ENCODE measurements at regions not wholly inside any gene's neighbourhood (a gene's known extent, or its start where the extent isn't known, plus 50 kb on each side); places are given as distances from the start of the nearest gene placed in this dataset.

DNA sequence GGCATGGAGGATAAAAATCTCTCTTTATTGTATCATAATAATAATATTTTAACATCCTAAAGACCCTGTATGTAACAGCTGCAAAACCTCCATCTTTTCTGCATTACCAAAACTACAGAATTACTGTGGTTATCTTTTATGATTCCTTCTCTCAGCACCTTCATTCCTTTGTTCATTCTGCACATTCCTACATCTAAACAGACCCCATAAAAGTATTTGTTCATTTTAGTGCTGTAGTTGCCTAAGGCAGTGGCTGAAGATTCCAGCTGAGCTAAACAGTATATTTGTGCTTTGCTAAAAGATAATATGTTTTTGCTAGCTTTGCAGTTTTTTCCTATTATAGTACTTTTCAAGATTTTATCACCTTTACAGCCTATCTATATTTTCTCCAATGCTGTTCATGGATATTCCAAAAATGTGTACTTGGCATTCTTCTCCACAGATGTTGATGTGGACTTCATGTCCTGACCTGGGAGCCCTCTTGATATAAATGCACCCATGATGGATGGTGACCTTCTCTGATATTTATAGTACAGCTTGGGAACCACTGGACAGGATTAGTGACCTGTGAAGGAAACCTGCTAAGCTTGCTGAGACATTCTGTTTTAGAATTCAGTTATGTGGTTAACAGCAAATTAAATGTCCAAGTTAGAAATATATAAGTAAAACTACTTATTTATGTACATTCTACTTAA, 2832.9 kb upstream of the PCDH20 start:
- Histone ChIP-seq H3K9ac (ENCODE audit: insufficient read length, low read depth) (no peak overlapping the region), H3K36me3 (ENCODE audit: insufficient read depth, insufficient read length, low read length) (no peaks in the 10 kb centered on the region), H3K4me1 (ENCODE audit: insufficient read depth, insufficient read length) (no peaks in the 10 kb centered on the region), H3K27me3 (ENCODE audit: insufficient read depth, insufficient read length) (no peaks in the 10 kb centered on the region), H3K4me3 (ENCODE audit: insufficient read length, low read depth) (no peak overlapping the region), H3K9me3 (ENCODE audit: insufficient read depth, low read length) (no peaks in the 10 kb centered on the region)
- DNase-seq (ENCODE audit: low read depth, low spot score), result no peak
- no peak for TF ChIP-seq YY1 (IDR thresholded peaks at IDR 0.05; ENCODE audit: insufficient read depth, insufficient read length)
- no peak for TF ChIP-seq ZNF274 (IDR thresholded peaks at IDR 0.05; ENCODE audit: low read depth, low read length)
- TF ChIP-seq SUZ12 (IDR thresholded peaks at IDR 0.05; ENCODE audit: extremely low read depth, insufficient read depth, insufficient read length), result no peak

DNA sequence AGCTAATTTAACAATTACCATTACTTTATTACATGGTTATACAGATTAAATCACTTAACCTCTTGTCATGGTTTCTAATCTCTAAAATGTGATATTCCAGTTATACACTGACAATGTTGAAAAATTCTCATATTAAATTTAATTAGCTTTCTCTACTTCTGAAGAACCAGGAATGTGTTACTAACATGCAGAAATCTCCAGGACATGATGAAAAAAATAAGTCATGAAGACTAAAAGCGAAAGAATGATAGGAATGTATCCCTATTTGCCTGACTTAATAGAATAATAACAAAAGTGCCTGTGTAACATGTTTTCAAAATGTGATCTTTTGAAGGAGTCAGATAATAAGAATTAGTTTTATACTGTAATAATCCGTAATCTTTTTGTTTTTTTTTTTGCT, 2823.7 kb upstream of the PCDH20 start:
- TF ChIP-seq SUZ12 (IDR thresholded peaks at IDR 0.05; ENCODE audit: extremely low read depth, insufficient read depth, insufficient read length) (no peak), YY1 (IDR thresholded peaks at IDR 0.05; ENCODE audit: insufficient read depth, insufficient read length) (no peak), ZNF274 (IDR thresholded peaks at IDR 0.05; ENCODE audit: low read depth, low read length) (no peak)
- H3K9me3 ChIP-seq (ENCODE audit: insufficient read depth, low read length), result no peaks in the 10 kb centered on the region
- H3K36me3 ChIP-seq (ENCODE audit: insufficient read depth, insufficient read length, low read length), result no peaks in the 10 kb centered on the region
- no peaks in the 10 kb centered on the region for H3K4me1 ChIP-seq (ENCODE audit: insufficient read depth, insufficient read length)
- H3K9ac ChIP-seq (ENCODE audit: insufficient read length, low read depth), result no peak overlapping the region
- no peaks in the 10 kb centered on the region for H3K27me3 ChIP-seq (ENCODE audit: insufficient read depth, insufficient read length)
- no peak overlapping the region for H3K4me3 ChIP-seq (ENCODE audit: insufficient read length, low read depth)
- DNase-seq (ENCODE audit: low read depth, low spot score), result no peak

DNA sequence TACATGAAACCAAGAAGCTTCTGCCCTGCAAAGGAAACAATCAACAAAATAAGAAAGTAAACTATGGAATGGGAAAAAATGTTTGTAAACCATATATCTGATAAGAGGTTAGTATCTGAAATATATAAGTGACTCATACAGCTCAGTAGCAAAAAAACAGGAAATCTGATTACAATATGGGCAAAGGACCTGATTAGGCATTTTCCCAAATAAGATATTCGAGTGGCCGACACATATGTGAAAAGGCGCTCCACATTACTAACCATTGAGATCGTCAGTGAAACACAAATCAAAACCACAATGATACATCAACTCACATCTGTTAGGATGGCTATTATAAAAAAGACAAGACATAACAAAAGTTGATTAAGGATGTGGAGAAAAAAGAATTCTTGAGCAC, 2818.6 kb upstream of the PCDH20 start:
- Histone ChIP-seq H3K27me3 (ENCODE audit: insufficient read depth, insufficient read length) (no peaks in the 10 kb centered on the region), H3K4me1 (ENCODE audit: insufficient read depth, insufficient read length) (no peaks in the 10 kb centered on the region), H3K36me3 (ENCODE audit: insufficient read depth, insufficient read length, low read length) (no peaks in the 10 kb centered on the region), H3K9me3 (ENCODE audit: insufficient read depth, low read length) (no peaks in the 10 kb centered on the region), H3K4me3 (ENCODE audit: insufficient read length, low read depth) (no peak overlapping the region), H3K9ac (ENCODE audit: insufficient read length, low read depth) (no peak overlapping the region)
- TF ChIP-seq ZNF274 (IDR thresholded peaks at IDR 0.05; ENCODE audit: low read depth, low read length), result no peak
- TF ChIP-seq SUZ12 (IDR thresholded peaks at IDR 0.05; ENCODE audit: extremely low read depth, insufficient read depth, insufficient read length), result no peak
- TF ChIP-seq YY1 (IDR thresholded peaks at IDR 0.05; ENCODE audit: insufficient read depth, insufficient read length), result no peak
- DNase-seq (ENCODE audit: low read depth, low spot score), result no peak

- Histone ChIP-seq H3K9ac (ENCODE audit: insufficient read length, low read depth) (no peak overlapping the region), H3K4me3 (ENCODE audit: insufficient read length, low read depth) (no peak overlapping the region), H3K27me3 (ENCODE audit: insufficient read depth, insufficient read length) (no peaks in the 10 kb centered on the region), H3K36me3 (ENCODE audit: insufficient read depth, insufficient read length, low read length) (no peaks in the 10 kb centered on the region), H3K9me3 (ENCODE audit: insufficient read depth, low read length) (no peaks in the 10 kb centered on the region), H3K4me1 (ENCODE audit: insufficient read depth, insufficient read length) (no peaks in the 10 kb centered on the region)
- DNase-seq (ENCODE audit: low read depth, low spot score), result no peak
- TF ChIP-seq YY1 (IDR thresholded peaks at IDR 0.05; ENCODE audit: insufficient read depth, insufficient read length) (no peak), ZNF274 (IDR thresholded peaks at IDR 0.05; ENCODE audit: low read depth, low read length) (no peak), SUZ12 (IDR thresholded peaks at IDR 0.05; ENCODE audit: extremely low read depth, insufficient read depth, insufficient read length) (no peak)
Observed at GRCh38 chr13:64223016-64223415, 2807.4 kb upstream of the PCDH20 start.

DNA sequence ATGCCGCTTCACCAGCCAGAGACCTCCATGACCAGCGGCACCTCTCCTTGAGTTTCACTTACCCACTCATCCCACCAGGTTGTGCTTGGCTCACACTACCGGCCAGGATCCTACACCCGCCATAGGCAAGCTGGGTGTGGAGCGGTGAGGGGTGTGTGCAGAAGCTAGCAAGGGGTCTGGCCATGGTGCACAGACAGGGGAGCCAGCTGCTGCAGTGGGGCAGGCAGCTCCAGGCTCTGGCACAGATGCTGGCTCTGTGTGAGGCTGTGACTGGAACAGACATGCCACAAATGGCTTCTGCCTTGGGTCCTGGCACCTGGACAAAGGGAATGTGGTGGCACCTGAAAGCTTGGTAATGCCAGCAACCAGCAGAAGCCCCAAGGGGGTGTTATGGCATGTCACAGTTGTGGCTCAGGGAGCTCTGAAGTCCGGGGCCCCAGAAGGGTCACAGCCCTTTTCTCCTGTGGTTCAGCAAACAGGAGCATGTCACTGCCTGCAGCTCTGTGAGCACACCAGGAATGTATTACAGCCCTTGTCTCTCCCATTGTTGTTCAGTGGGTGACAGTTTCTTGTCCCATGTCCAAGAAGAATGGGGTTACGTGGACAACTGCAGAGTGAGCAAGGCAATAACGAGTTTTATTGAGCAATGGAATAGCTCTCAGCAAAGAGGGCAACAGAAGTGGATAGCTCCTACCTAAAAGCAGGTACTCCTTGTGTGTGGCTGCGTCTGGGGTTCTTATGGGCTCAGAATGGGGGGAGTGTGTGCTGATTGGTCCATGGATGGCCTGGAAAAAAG, 2791.0 kb upstream of the PCDH20 start:
- no peaks in the 10 kb centered on the region for H3K4me1 ChIP-seq (ENCODE audit: insufficient read depth, insufficient read length)
- H3K36me3 ChIP-seq (ENCODE audit: insufficient read depth, insufficient read length, low read length), result no peaks in the 10 kb centered on the region
- no peaks in the 10 kb centered on the region for H3K9me3 ChIP-seq (ENCODE audit: insufficient read depth, low read length)
- no peak for TF ChIP-seq SUZ12 (IDR thresholded peaks at IDR 0.05; ENCODE audit: extremely low read depth, insufficient read depth, insufficient read length)
- TF ChIP-seq ZNF274 (IDR thresholded peaks at IDR 0.05; ENCODE audit: low read depth, low read length), result no peak
- TF ChIP-seq YY1 (IDR thresholded peaks at IDR 0.05; ENCODE audit: insufficient read depth, insufficient read length), result no peak
- H3K4me3 ChIP-seq (ENCODE audit: insufficient read length, low read depth), result no peak overlapping the region
- no peaks in the 10 kb centered on the region for H3K27me3 ChIP-seq (ENCODE audit: insufficient read depth, insufficient read length)
- DNase-seq (ENCODE audit: low read depth, low spot score), result no peak
- H3K9ac ChIP-seq (ENCODE audit: insufficient read length, low read depth), result no peak overlapping the region

DNA sequence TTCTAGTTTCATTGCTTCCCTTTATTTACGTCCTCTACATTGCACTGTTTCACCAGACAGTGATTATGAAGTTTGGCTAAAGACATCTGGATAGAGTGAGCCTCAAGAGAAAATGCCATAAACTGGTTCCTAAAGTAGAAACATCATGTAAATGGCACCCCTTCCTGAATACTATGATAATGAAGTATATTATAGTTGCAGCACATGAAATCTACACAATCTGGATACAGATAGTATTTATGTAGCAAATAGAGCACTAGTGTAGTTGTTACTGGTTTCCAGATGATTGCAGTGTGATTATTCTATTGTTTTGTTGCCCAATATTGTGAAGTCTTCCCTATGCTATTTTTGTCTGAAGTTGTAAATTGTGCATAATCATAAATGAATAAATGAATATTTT, 2786.9 kb upstream of the PCDH20 start:
- TF ChIP-seq ZNF274 (IDR thresholded peaks at IDR 0.05; ENCODE audit: low read depth, low read length), result no peak
- no peak for TF ChIP-seq YY1 (IDR thresholded peaks at IDR 0.05; ENCODE audit: insufficient read depth, insufficient read length)
- TF ChIP-seq SUZ12 (IDR thresholded peaks at IDR 0.05; ENCODE audit: extremely low read depth, insufficient read depth, insufficient read length), result no peak
- H3K4me3 ChIP-seq (ENCODE audit: insufficient read length, low read depth), result no peak overlapping the region
- no peaks in the 10 kb centered on the region for H3K4me1 ChIP-seq (ENCODE audit: insufficient read depth, insufficient read length)
- H3K27me3 ChIP-seq (ENCODE audit: insufficient read depth, insufficient read length), result no peaks in the 10 kb centered on the region
- no peaks in the 10 kb centered on the region for H3K36me3 ChIP-seq (ENCODE audit: insufficient read depth, insufficient read length, low read length)
- no peak overlapping the region for H3K9ac ChIP-seq (ENCODE audit: insufficient read length, low read depth)
- DNase-seq (ENCODE audit: low read depth, low spot score), result no peak
- H3K9me3 ChIP-seq (ENCODE audit: insufficient read depth, low read length), result no peaks in the 10 kb centered on the region

DNA sequence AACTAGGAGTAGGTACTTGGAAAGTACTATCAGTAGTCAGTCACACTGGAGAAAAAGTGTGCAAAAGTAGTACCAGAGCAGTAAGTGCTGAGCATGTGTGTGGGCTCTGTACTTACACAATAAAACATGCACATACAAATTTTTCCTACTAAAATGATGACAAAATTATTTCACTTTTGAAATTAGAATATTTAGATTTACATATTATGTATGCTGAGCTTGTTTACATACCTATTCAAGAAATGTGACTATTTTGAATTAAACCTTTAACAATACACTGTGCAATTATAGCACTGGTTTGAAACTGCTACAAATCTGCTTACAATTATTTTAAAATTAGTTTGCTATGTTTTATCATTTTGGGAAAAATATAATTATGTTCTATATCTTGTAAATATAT, 2781.6 kb upstream of the PCDH20 start:
- H3K27me3 ChIP-seq (ENCODE audit: insufficient read depth, insufficient read length), result no peaks in the 10 kb centered on the region
- no peaks in the 10 kb centered on the region for H3K36me3 ChIP-seq (ENCODE audit: insufficient read depth, insufficient read length, low read length)
- H3K4me1 ChIP-seq (ENCODE audit: insufficient read depth, insufficient read length), result no peaks in the 10 kb centered on the region
- H3K9ac ChIP-seq (ENCODE audit: insufficient read length, low read depth), result no peak overlapping the region
- H3K9me3 ChIP-seq (ENCODE audit: insufficient read depth, low read length), result no peaks in the 10 kb centered on the region
- no peak for DNase-seq (ENCODE audit: low read depth, low spot score)
- no peak overlapping the region for H3K4me3 ChIP-seq (ENCODE audit: insufficient read length, low read depth)
- TF ChIP-seq YY1 (IDR thresholded peaks at IDR 0.05; ENCODE audit: insufficient read depth, insufficient read length) (no peak), ZNF274 (IDR thresholded peaks at IDR 0.05; ENCODE audit: low read depth, low read length) (no peak), SUZ12 (IDR thresholded peaks at IDR 0.05; ENCODE audit: extremely low read depth, insufficient read depth, insufficient read length) (no peak)
